ENCODE measurements at regions not wholly inside any gene's neighbourhood (a gene's known extent, or its start where the extent isn't known, plus 50 kb on each side); places are given as distances from the start of the nearest gene placed in this dataset.

- Histone ChIP-seq H3K36me3 (no peaks in the 10 kb centered on the region), H3K27me3 (no peaks in the 10 kb centered on the region), H3K27ac (no peak overlapping the region), H3K4me3 (no peak overlapping the region), H3K4me1 (no peaks in the 10 kb centered on the region), H3K9me3 (no peaks in the 10 kb centered on the region)
- 88% methylated on average over 2 of the region's 2 CpGs for WGBS, 2 donors
- TF ChIP-seq POLR2A (IDR thresholded peaks at IDR 0.05) (no peak), EP300 (IDR thresholded peaks at IDR 0.05) (no peak), CTCF (IDR thresholded peaks at IDR 0.05) (no peak)
- no peak for DNase-seq (ENCODE audit: low spot score in 2 of 2)
Measured at GRCh38 chr6:84516154-84516553, 248.2 kb downstream of the TBX18 start.

- no peaks in the 10 kb centered on the region for H3K27me3 ChIP-seq
- WGBS, 2 donors: 65 to 79% methylated on average over 6 of the region's 6 CpGs
- no peak overlapping the region for H3K4me3 ChIP-seq
- no peak for DNase-seq (ENCODE audit: low spot score in 2 of 2)
- H3K27ac ChIP-seq: no peak overlapping the region
- no peaks in the 10 kb centered on the region for H3K36me3 ChIP-seq
- TF ChIP-seq EP300 (IDR thresholded peaks at IDR 0.05) (no peak), CTCF (IDR thresholded peaks at IDR 0.05) (no peak), POLR2A (IDR thresholded peaks at IDR 0.05) (no peak)
- no peaks in the 10 kb centered on the region for H3K9me3 ChIP-seq
- H3K4me1 ChIP-seq: no peaks in the 10 kb centered on the region
Measured at GRCh38 chr6:84515067-84515466, 249.3 kb downstream of the TBX18 start.

- H3K4me1 ChIP-seq: no peaks in the 10 kb centered on the region
- no peaks in the 10 kb centered on the region for H3K9me3 ChIP-seq
- 75 to 84% methylated on average over 5 of the region's 5 CpGs for WGBS, 2 donors
- H3K27ac ChIP-seq: no peak overlapping the region
- TF ChIP-seq CTCF (IDR thresholded peaks at IDR 0.05): no peak
- no peak for TF ChIP-seq POLR2A (IDR thresholded peaks at IDR 0.05)
- no peak for TF ChIP-seq EP300 (IDR thresholded peaks at IDR 0.05)
- H3K4me3 ChIP-seq: no peak overlapping the region
- no peak for DNase-seq (ENCODE audit: low spot score in 2 of 2)
- no peaks in the 10 kb centered on the region for H3K27me3 ChIP-seq
- no peaks in the 10 kb centered on the region for H3K36me3 ChIP-seq
Measured at GRCh38 chr6:84514089-84514971, 250.1 kb downstream of the TBX18 start.

- no peaks in the 10 kb centered on the region for H3K9me3 ChIP-seq
- H3K4me3 ChIP-seq: no peak overlapping the region
- no peaks in the 10 kb centered on the region for H3K4me1 ChIP-seq
- no peak overlapping the region for H3K27ac ChIP-seq
- no peaks in the 10 kb centered on the region for H3K36me3 ChIP-seq
- 84 to 89% methylated on average over 2 of the region's 2 CpGs for WGBS, 2 donors
- no peak for DNase-seq (ENCODE audit: low spot score in 2 of 2)
- no peaks in the 10 kb centered on the region for H3K27me3 ChIP-seq
- no peak for TF ChIP-seq POLR2A (IDR thresholded peaks at IDR 0.05)
- TF ChIP-seq EP300 (IDR thresholded peaks at IDR 0.05): no peak
- TF ChIP-seq CTCF (IDR thresholded peaks at IDR 0.05): no peak
Measured at GRCh38 chr6:84512391-84512790, 252.0 kb downstream of the TBX18 start.

GRCh38 chr6:84511929-84512328 is 252.5 kb downstream of the TBX18 start:
- no peaks in the 10 kb centered on the region for H3K9me3 ChIP-seq
- H3K4me3 ChIP-seq: no peak overlapping the region
- no peaks in the 10 kb centered on the region for H3K36me3 ChIP-seq
- TF ChIP-seq EP300 (IDR thresholded peaks at IDR 0.05) (no peak), POLR2A (IDR thresholded peaks at IDR 0.05) (no peak), CTCF (IDR thresholded peaks at IDR 0.05) (no peak)
- DNase-seq (ENCODE audit: low spot score in 2 of 2): no peak
- no peaks in the 10 kb centered on the region for H3K27me3 ChIP-seq
- H3K27ac ChIP-seq: no peak overlapping the region
- no peaks in the 10 kb centered on the region for H3K4me1 ChIP-seq
- WGBS, 2 donors: 65 to 87% methylated on average over 3 of the region's 3 CpGs

Measured in tibial nerve (tissue), 4 donors.